K562 (cell line): ENCODE measurements at regions not wholly inside any gene's neighbourhood (a gene's known extent, or its start where the extent isn't known, plus 50 kb on each side); places are given as distances from the start of the nearest gene placed in this dataset.

Experiments used
- ATAC-seq: fragments of 200-7000 bp; cut with Tn5 transposase; 3 replicates; pipeline ENCODE4 v1.9.1; 2020; ENCODE audit warnings: moderate library complexity
- BruUV-seq: library from RNA; stranded (reverse); fragments of 400-500 nt; replicated peaks from 2 replicates; lab custom pipeline; 2021; lab: Mats Ljungman, UMichigan
- CTCF ChIA-PET: fragments of 300-600 bp; formaldehyde crosslinking; extraction: SDS; loops from one replicate; lab custom pipeline; 2021; ENCODE audit warnings: low intra/inter-chr PET ratio; lab: Yijun Ruan, JAX
- POLR2A ChIA-PET: fragments of 300-600, 350-650 bp; sonication (Branson Sonifier 250); formaldehyde crosslinking; extraction: SDS; loops from one replicate; lab custom pipeline; 2021; ENCODE audit warnings: antibody characterized with exemption, inconsistent platforms; lab: Yijun Ruan, JAX
- DNase-seq, 4 experiments: peaks; one replicate each; pipeline versions ENCODE4 v3.0.0 to v3.0.0-alpha.2; 2011 to 2018; ENCODE audit warnings: low spot score in 3 of 4, mixed read lengths in 3 of 4; ENCODE audit errors: extremely low read depth in 1 of 4
- FAIRE-seq: peaks from 2 replicates; lab custom pipeline; 2011; peaks lifted over from hg19 to GRCh38; lab: Jason Lieb, UNC
- H2AFZ ChIP-seq: 2 replicates; pipeline ENCODE4 v1.6.0; 2011; ENCODE audit warnings: low read depth, low read length, control low read depth, inconsistent platforms
- H3K27ac ChIP-seq: fragments of 200-600 bp; 3 replicates; pipeline ENCODE4 v1.8.0; 2011; ENCODE audit warnings: low read depth, mild to moderate bottlenecking, control low read depth, inconsistent platforms, low read length, moderate library complexity, mixed read lengths; ENCODE audit errors: extremely low read depth
- H3K27me3 ChIP-seq, 2 experiments: fragments of 300-600 bp in 1 of 2; 2 replicates in 1 of 2; 3 replicates in 1 of 2; pipeline versions ENCODE4 v1.6.0 to v1.8.0; 2011; ENCODE audit warnings: inconsistent platforms in 2 of 2, low read length in 2 of 2, mild to moderate bottlenecking in 1 of 2, mixed read lengths in 1 of 2, moderate library complexity in 1 of 2; ENCODE audit not compliant: control insufficient read depth in 2 of 2, insufficient read depth in 2 of 2
- H3K36me3 ChIP-seq: fragments of 300-600 bp; 3 replicates; pipeline ENCODE4 v1.8.0; 2011; ENCODE audit warnings: mild to moderate bottlenecking, low read length, inconsistent platforms; ENCODE audit not compliant: control insufficient read depth, insufficient read depth
- H3K4me1 ChIP-seq, 2 experiments: fragments of 200-600 bp in 1 of 2; replicated peaks in 1 of 2; 2 replicates in 1 of 2; 3 replicates in 1 of 2; pipeline versions ENCODE4 v1.5.1 to v1.8.0; 2011; ENCODE audit warnings: inconsistent platforms in 2 of 2, low read length in 2 of 2, mild to moderate bottlenecking in 1 of 2, mixed read lengths in 1 of 2, moderate library complexity in 1 of 2; ENCODE audit not compliant: control insufficient read depth in 2 of 2, insufficient read depth in 2 of 2
- H3K4me2 ChIP-seq: 2 replicates; pipeline ENCODE4 v1.6.1; 2011; ENCODE audit warnings: low read length, control low read depth, inconsistent platforms, mixed read lengths; ENCODE audit not compliant: insufficient read depth
- H3K4me3 ChIP-seq: fragments of 200-600 bp; sonication (generic), shearing (Covaris generic); 2 replicates; pipeline ENCODE4 v1.5.1; 2016; ENCODE audit warnings: control low read depth, inconsistent platforms
- H3K79me2 ChIP-seq: fragments of 200-600 bp; 3 replicates; pipeline ENCODE4 v1.8.0; 2011; ENCODE audit warnings: low read length, inconsistent platforms; ENCODE audit not compliant: control insufficient read depth, insufficient read depth
- H3K9ac ChIP-seq, 2 experiments: 2 replicates each; pipeline versions ENCODE4 v1.6.0 to v1.6.1; 2011; ENCODE audit warnings: low read depth in 2 of 2, low read length in 2 of 2, control low read depth in 1 of 2, inconsistent platforms in 1 of 2, mild to moderate bottlenecking in 1 of 2, mixed read lengths in 1 of 2; ENCODE audit not compliant: insufficient read depth in 1 of 2
- H3K9me1 ChIP-seq: one replicate; pipeline ENCODE4 v1.6.0; 2011; ENCODE audit warnings: inconsistent platforms, mild to moderate bottlenecking, low read length, moderate library complexity; ENCODE audit not compliant: control insufficient read depth, insufficient read depth
- H3K9me3 ChIP-seq: replicated peaks from 2 replicates; pipeline ENCODE4 v1.5.1; 2011; ENCODE audit warnings: low read depth, low read length, inconsistent platforms; ENCODE audit not compliant: control insufficient read depth, insufficient read depth
- H4K20me1 ChIP-seq: replicated peaks from 2 replicates; pipeline ENCODE4 v1.6.1; 2011; ENCODE audit warnings: low read length, inconsistent platforms, mixed read lengths; ENCODE audit not compliant: control insufficient read depth, insufficient read depth
- ARID3B ChIP-seq: fragments of 250-450 bp; sonication (Bioruptor Pico); IDR thresholded peaks from 2 replicates; pipeline ENCODE4 v1.4.0; 2020; ENCODE audit warnings: borderline replicate concordance
- CCAR2 ChIP-seq: fragments of 200-400 bp; formaldehyde crosslinking; IDR thresholded peaks from 2 replicates; pipeline ENCODE4 v1.6.1; 2017; ENCODE audit warnings: mild to moderate bottlenecking, low read depth, low read length
- LCOR ChIP-seq: sonication (generic); formaldehyde crosslinking; IDR thresholded peaks from 2 replicates; pipeline ENCODE4 v1.8.0; 2022; ENCODE audit warnings: mild to moderate bottlenecking, missing genetic modification reagents
- MAFG ChIP-seq: fragments of 450-650 bp; conservative IDR thresholded peaks from 2 replicates; pipeline ENCODE4 v1.6.1; 2016; ENCODE audit warnings: missing genetic modification characterization, missing compliant biosample characterization
- SP2 ChIP-seq: IDR thresholded peaks from 2 replicates; pipeline ENCODE4 v1.6.1; 2011; ENCODE audit warnings: mild to moderate bottlenecking, low read depth, low read length, moderate library complexity; ENCODE audit not compliant: poor library complexity, severe bottlenecking; ENCODE audit errors: extremely low read depth
- TBP ChIP-seq: optimal IDR thresholded peaks from 2 replicates; pipeline ENCODE3; 2011; ENCODE audit warnings: low read depth, low read length, improper control_type of control experiment
- XRCC5 ChIP-seq: fragments of 200-400 bp; formaldehyde crosslinking; IDR thresholded peaks from 2 replicates; pipeline ENCODE4 v1.6.1; 2017; ENCODE audit warnings: low read depth, mild to moderate bottlenecking, low read length
- WGBS: fragments of 100-300 bp; shearing (Covaris generic); methylation state at CpG from one replicate; pipeline ENCODE4 v1.1.6; 2016; ENCODE audit warnings: low coverage, mixed read lengths; ENCODE audit not compliant: insufficient coverage; ENCODE audit errors: missing lambda C conversion rate; 5-methylcytosine and 5-hydroxymethylcytosine counted together
- in situ Hi-C: fragments of 300-500 bp; cut with MboI; formaldehyde crosslinking; loops from 4 replicates; pipeline ENCODE4 v1.15.0; 2018; ENCODE audit warnings: inconsistent platforms, mixed read lengths
- intact Hi-C: fragments of 100-400 bp; cut with micrococcal nuclease; formaldehyde crosslinking; loops from 2 replicates; pipeline ENCODE4 v1.14.2; 2022
- TF ChIP-seq, protein P1 (sequence below): fragments of 450-650 bp; IDR thresholded peaks from 2 replicates; pipeline ENCODE4 v1.6.1; 2016; ENCODE audit warnings: low read depth

DNA sequence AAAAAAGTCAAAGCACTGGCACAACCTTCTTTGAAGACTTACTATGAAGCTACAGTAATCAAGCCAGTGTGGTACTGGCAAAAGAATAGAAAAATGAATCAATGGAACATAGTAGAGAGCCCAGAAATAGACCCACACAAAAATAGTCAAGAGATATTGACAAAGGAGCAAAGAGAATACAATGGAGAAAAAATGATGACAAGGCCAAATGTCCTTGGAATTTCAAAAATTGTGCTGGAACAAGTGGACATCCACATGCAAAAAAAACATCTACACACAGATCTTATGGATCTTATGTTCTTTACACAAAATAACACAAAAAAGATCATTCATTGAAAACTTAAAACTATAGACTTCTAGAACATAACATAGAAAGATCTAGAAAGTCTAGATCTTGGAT lies 1379.7 kb upstream of the SEL1L start:
- Histone ChIP-seq H3K4me3 (no peak overlapping the region), H3K9me1 (no peaks in the 10 kb centered on the region), H3K9ac (no peak overlapping the region), H3K4me2 (no peak overlapping the region), H2AFZ (no peak overlapping the region), H3K4me1 (no peaks in the 10 kb centered on the region), H3K36me3 (no peaks in the 10 kb centered on the region), H3K27ac (no peak overlapping the region), H3K9me3 (no peaks in the 10 kb centered on the region), H3K79me2 (no peaks in the 10 kb centered on the region), H3K27me3 (no peaks in the 10 kb centered on the region), H4K20me1 (no peaks in the 10 kb centered on the region)
- DNase-seq (no peak), ATAC-seq (no peak), FAIRE-seq (no peak)
- in situ Hi-C loops = no loop called here
- ChIA-PET CTCF (no interaction called here), POLR2A (no interaction called here)
- no TSS peak for BruUV-seq
- TF ChIP-seq ARID3B (CRISPR knock-in tag) (no peak), CCAR2 (no peak), XRCC5 (no peak), MAFG (tag) (no peak)
- intact Hi-C loops = no loop called here

DNA sequence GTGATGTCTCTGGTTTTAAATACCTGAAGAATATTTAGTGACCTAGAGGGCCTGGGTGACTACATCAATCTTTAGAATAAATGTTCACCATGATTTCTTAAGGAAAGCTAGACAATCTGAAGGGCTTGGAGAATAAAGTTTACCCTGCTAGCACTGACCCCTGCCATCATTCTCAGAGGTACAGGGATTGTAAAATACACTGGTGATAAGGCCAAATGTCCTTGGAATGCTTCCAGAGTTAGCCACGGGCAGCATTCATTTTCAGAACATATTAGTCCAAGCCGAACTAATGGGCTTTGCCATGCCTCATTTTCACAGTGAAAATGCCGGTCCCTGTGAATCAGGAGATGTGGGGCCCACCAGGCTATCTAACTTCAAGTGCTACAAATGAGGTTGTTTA lies 1381.7 kb upstream of the SEL1L start:
- Histone ChIP-seq H3K27me3 (no peaks in the 10 kb centered on the region), H3K27ac (no peak overlapping the region), H3K4me1 (no peaks in the 10 kb centered on the region), H3K79me2 (no peaks in the 10 kb centered on the region), H3K9ac (no peak overlapping the region), H3K4me3 (no peak overlapping the region), H2AFZ (no peak overlapping the region), H3K9me3 (no peaks in the 10 kb centered on the region), H4K20me1 (no peaks in the 10 kb centered on the region), H3K9me1 (no peaks in the 10 kb centered on the region), H3K36me3 (no peaks in the 10 kb centered on the region), H3K4me2 (no peak overlapping the region)
- intact Hi-C loops = no loop called here
- BruUV-seq = no TSS peak
- ATAC-seq = no peak
- whole genome bisulfite sequencing = 0% methylated on average over 3 of the region's 3 CpGs
- in situ Hi-C loops = no loop called here
- no peak for DNase-seq
- no peak for FAIRE-seq
- ChIA-PET POLR2A (no interaction called here), CTCF (no interaction called here)
- TF ChIP-seq, protein P1, sequence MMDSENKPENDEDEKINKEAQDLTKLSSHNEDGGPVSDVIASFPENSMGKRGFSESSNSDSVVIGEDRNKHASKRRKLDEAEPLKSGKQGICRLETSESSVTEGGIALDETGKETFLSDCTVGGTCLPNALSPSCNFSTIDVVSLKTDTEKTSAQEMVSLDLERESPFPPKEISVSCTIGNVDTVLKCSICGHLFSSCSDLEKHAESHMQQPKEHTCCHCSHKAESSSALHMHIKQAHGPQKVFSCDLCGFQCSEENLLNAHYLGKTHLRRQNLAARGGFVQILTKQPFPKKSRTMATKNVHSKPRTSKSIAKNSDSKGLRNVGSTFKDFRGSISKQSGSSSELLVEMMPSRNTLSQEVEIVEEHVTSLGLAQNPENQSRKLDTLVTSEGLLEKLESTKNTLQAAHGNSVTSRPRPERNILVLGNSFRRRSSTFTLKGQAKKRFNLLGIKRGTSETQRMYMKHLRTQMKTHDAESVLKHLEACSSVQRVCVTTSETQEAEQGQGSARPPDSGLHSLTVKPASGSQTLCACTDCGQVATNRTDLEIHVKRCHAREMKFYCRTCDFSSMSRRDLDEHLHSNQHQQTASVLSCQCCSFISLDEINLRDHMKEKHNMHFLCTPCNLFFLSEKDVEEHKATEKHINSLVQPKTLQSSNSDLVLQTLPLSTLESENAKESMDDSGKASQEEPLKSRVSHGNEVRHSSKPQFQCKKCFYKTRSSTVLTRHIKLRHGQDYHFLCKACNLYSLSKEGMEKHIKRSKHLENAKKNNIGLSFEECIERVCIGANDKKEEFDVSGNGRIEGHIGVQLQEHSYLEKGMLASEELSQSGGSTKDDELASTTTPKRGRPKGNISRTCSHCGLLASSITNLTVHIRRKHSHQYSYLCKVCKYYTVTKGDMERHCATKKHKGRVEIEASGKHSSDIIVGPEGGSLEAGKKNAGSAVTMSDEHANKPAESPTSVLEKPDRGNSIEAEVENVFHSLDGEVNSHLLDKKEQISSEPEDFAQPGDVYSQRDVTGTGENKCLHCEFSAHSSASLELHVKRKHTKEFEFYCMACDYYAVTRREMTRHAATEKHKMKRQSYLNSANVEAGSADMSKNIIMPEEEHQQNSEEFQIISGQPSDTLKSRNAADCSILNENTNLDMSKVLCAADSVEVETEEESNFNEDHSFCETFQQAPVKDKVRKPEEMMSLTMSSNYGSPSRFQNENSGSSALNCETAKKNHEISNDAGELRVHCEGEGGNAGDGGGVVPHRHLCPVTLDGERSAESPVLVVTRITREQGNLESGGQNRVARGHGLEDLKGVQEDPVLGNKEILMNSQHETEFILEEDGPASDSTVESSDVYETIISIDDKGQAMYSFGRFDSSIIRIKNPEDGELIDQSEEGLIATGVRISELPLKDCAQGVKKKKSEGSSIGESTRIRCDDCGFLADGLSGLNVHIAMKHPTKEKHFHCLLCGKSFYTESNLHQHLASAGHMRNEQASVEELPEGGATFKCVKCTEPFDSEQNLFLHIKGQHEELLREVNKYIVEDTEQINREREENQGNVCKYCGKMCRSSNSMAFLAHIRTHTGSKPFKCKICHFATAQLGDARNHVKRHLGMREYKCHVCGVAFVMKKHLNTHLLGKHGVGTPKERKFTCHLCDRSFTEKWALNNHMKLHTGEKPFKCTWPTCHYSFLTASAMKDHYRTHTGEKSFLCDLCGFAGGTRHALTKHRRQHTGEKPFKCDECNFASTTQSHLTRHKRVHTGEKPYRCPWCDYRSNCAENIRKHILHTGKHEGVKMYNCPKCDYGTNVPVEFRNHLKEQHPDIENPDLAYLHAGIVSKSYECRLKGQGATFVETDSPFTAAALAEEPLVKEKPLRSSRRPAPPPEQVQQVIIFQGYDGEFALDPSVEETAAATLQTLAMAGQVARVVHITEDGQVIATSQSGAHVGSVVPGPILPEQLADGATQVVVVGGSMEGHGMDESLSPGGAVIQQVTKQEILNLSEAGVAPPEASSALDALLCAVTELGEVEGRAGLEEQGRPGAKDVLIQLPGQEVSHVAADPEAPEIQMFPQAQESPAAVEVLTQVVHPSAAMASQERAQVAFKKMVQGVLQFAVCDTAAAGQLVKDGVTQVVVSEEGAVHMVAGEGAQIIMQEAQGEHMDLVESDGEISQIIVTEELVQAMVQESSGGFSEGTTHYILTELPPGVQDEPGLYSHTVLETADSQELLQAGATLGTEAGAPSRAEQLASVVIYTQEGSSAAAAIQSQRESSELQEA = no peak
- no peak for TF ChIP-seq SP2
- TF ChIP-seq TBP = no peak
- no peak for TF ChIP-seq LCOR (CRISPR knock-in tag)
